ENCODE measurements at regions not wholly inside any gene's neighbourhood (a gene's known extent, or its start where the extent isn't known, plus 50 kb on each side); places are given as distances from the start of the nearest gene placed in this dataset.

DNA sequence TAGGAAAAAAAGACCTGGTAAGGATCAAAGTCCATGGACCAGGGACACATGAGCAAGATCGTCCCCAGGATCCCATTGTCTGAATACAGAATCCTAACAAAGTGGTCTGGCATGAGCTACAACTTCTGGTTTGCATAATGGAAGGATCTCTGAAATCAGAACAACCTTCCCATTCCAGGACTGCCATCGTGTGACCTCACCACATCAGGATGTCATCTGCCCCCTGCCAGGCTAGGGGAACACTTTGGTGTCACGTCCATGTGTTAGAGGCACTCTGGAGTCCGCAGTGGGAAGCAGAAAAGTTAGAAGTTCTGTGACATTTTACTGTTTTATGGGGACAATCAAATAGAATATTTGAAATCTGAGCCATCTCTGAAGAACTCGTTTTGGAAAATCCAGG is 160.7 kb downstream of the RGS9 start (continued):
- TF ChIP-seq ETS1 (IDR thresholded peaks at IDR 0.05) (no peak), CREB1 (CRISPR knock-in tag; IDR thresholded peaks at IDR 0.05; ENCODE audit: low read depth) (no peak), STAT1 (IDR thresholded peaks at IDR 0.05; ENCODE audit: unreplicated experiment) (no peak)

DNA sequence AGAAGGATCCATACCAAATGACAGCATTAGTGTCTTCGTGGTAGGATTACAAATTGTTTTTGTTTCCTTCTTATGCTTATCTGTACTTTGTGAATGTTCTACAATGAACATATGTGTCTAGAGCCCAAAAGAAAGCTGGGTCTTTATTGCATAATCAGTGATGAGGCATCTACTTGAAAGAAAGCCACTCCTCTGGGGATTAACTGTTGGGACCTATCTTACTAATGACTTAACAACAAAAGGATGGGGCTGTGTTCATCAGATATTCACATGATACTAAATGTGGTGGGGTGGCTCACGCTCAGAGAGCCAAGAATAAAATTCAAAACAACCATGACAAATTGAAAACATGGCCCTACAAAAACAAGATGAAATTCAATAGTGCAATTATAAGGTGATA is 160.2 kb downstream of the RGS9 start:
- ATAC-seq (no peak), DNase-seq (ENCODE audit: low spot score) (no peak)
- peaks cover 9% of the 10 kb centered on the region; the same call in 2 of the 3 replicates for H3K36me3 Mint-ChIP-seq (ENCODE audit: low read depth)
- no peak overlapping the region for H3K27ac Mint-ChIP-seq
- no peaks in the 10 kb centered on the region for H3K79me2 ChIP-seq (replicated peaks; ENCODE audit: insufficient read depth)
- H2AFZ ChIP-seq, result no peak overlapping the region
- no peak overlapping the region for H3K4me3 Mint-ChIP-seq
- H4K20me1 ChIP-seq (replicated peaks; ENCODE audit: insufficient read depth), result no peaks in the 10 kb centered on the region
- peaks cover 13% of the 10 kb centered on the region; the same call in 2 of the 3 replicates for H3K9me3 Mint-ChIP-seq
- no peak overlapping the region for H3K27ac ChIP-seq (ENCODE audit: low read depth)
- no peak overlapping the region for H3K4me2 ChIP-seq
- H3K4me3 ChIP-seq, result no peak overlapping the region
- H3K27me3 Mint-ChIP-seq (ENCODE audit: insufficient read depth, low read depth, poor library complexity), result peaks cover 3% of the 10 kb centered on the region
- no peaks in the 10 kb centered on the region for H3K4me1 ChIP-seq (ENCODE audit: insufficient read depth)
- TF ChIP-seq NANOG (IDR thresholded peaks at IDR 0.05; ENCODE audit: borderline replicate concordance) (no peak), REST (IDR thresholded peaks at IDR 0.05; ENCODE audit: unreplicated experiment) (no peak), ZNF114 (CRISPR knock-in tag; IDR thresholded peaks at IDR 0.05) (no peak), STAT1 (IDR thresholded peaks at IDR 0.05; ENCODE audit: unreplicated experiment) (no peak), EZH2 (IDR thresholded peaks at IDR 0.05; ENCODE audit: low read depth, unreplicated experiment) (no peak)
- H3K4me1 Mint-ChIP-seq, result peaks cover 9% of the 10 kb centered on the region
- no peaks in the 10 kb centered on the region for H3K27me3 ChIP-seq (ENCODE audit: insufficient read depth)
- no peaks in the 10 kb centered on the region; the same call in 1 of the 2 replicates for H3K36me3 ChIP-seq (ENCODE audit: insufficient read depth)
- no peaks in the 10 kb centered on the region for H3K9me2 ChIP-seq (ENCODE audit: insufficient read depth)
- no peaks in the 10 kb centered on the region for H3F3A ChIP-seq (replicated peaks; ENCODE audit: low read depth)

DNA sequence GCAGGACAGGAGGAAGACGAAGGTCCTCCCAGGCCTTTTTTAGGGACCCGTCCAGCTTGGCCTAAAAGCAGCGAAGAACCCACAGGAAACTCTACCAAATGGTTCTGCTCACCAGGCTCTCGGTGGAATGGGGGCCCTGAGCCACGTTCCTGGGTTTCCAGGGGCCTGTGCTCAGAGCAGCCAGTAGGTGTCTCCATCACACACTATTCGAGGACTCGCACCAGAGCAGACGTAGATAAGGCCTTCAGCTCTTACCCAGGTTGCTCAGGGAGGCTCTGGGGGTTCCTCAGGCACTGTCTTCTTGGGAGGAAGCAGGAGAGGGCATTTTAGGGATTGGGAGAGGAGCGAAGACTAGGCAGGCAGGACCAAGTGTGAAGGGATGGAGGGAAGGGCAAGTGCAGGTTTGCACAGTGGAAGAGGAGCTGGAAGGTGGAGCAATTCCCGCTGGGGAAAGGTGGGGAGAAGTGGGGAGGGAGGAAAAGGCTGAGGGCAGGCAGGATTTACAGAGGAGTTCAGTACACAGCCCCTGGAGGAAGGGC is 157.1 kb downstream of the RGS9 start:
- no peaks in the 10 kb centered on the region for H3K9me2 ChIP-seq (ENCODE audit: insufficient read depth)
- H3K4me2 ChIP-seq, result peak overlapping the region; percentile 56; the same call in 1 of the 2 replicates
- peaks cover 11% of the 10 kb centered on the region; the same call in 2 of the 3 replicates for H3K9me3 Mint-ChIP-seq
- no peaks in the 10 kb centered on the region for H3F3A ChIP-seq (replicated peaks; ENCODE audit: low read depth)
- no peak overlapping the region for H3K4me3 Mint-ChIP-seq
- H3K27ac Mint-ChIP-seq, result no peak overlapping the region
- H3K4me3 ChIP-seq, result no peak overlapping the region
- H4K20me1 ChIP-seq (replicated peaks; ENCODE audit: insufficient read depth), result no peaks in the 10 kb centered on the region
- H3K79me2 ChIP-seq (replicated peaks; ENCODE audit: insufficient read depth), result no peaks in the 10 kb centered on the region
- peaks cover 9% of the 10 kb centered on the region; the same call in 2 of the 3 replicates for H3K36me3 Mint-ChIP-seq (ENCODE audit: low read depth)
- no peaks in the 10 kb centered on the region for H3K27me3 ChIP-seq (ENCODE audit: insufficient read depth)
- peak; percentile 86 for DNase-seq (ENCODE audit: low spot score)
- H3K4me1 Mint-ChIP-seq, result peaks cover 19% of the 10 kb centered on the region
- H3K36me3 ChIP-seq (ENCODE audit: insufficient read depth), result no peaks in the 10 kb centered on the region; the same call in 1 of the 2 replicates
- ATAC-seq, result peak; percentile 99
- peaks cover 10% of the 10 kb centered on the region for H3K4me1 ChIP-seq (ENCODE audit: insufficient read depth)
- H3K27ac ChIP-seq (ENCODE audit: low read depth), result no peak overlapping the region
- peaks cover 7% of the 10 kb centered on the region for H3K27me3 Mint-ChIP-seq (ENCODE audit: insufficient read depth, low read depth, poor library complexity)
- H2AFZ ChIP-seq, result peak overlapping the region; percentile 98
- TF ChIP-seq, protein P1, sequence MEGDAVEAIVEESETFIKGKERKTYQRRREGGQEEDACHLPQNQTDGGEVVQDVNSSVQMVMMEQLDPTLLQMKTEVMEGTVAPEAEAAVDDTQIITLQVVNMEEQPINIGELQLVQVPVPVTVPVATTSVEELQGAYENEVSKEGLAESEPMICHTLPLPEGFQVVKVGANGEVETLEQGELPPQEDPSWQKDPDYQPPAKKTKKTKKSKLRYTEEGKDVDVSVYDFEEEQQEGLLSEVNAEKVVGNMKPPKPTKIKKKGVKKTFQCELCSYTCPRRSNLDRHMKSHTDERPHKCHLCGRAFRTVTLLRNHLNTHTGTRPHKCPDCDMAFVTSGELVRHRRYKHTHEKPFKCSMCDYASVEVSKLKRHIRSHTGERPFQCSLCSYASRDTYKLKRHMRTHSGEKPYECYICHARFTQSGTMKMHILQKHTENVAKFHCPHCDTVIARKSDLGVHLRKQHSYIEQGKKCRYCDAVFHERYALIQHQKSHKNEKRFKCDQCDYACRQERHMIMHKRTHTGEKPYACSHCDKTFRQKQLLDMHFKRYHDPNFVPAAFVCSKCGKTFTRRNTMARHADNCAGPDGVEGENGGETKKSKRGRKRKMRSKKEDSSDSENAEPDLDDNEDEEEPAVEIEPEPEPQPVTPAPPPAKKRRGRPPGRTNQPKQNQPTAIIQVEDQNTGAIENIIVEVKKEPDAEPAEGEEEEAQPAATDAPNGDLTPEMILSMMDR (conservative IDR thresholded peaks at IDR 0.05; ENCODE audit: low read depth in 2 of 2), result peak; percentile 80 to 90
- 0 out of 2 replicates have a peak, but pooled peaks have one; percentile 22 for TF ChIP-seq CREB1 (CRISPR knock-in tag; IDR thresholded peaks at IDR 0.05; ENCODE audit: low read depth)
- no peak for TF ChIP-seq EZH2 (IDR thresholded peaks at IDR 0.05; ENCODE audit: low read depth, unreplicated experiment)
